ENCODE measurements at regions not wholly inside any gene's neighbourhood (a gene's known extent, or its start where the extent isn't known, plus 50 kb on each side); places are given as distances from the start of the nearest gene placed in this dataset.

GRCh38 chrX:96564595-96564994 is 120.0 kb upstream of the DIAPH2 start:
- no peak overlapping the region for H3K27ac ChIP-seq
- DNase-seq, result no peak
- H3K36me3 ChIP-seq (replicated peaks), result no peaks in the 10 kb centered on the region
- in situ Hi-C loops (cut with HindIII; ENCODE audit: low pct_ligation_motif_present, low sequenced_read_pairs), result no loop called here
- H3K27me3 ChIP-seq (replicated peaks), result no peaks in the 10 kb centered on the region
- no peak overlapping the region for H3K4me3 ChIP-seq (ENCODE audit: low read depth, low read length)
- TF ChIP-seq CTCF (IDR thresholded peaks at IDR 0.05; ENCODE audit: low read depth, low read length, missing control alignments), result no peak

DNA sequence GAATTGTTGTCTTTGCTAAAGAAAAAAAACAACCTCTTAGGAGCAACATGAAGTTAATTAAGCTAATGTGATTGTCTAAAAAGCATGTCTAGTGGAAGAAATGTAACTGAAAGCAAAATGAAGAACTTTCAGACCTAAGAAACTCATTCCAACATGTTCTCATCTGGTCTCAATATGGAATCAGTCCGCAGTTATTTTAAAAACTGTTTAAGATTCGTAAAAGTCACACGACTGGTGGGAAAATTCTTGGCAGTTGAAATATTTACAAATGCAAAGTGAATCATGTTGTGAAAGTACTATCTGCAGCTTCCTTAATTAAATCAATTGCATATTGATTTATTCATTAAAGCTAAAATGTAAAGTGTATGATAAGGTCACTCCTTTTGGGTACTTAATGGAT is 117.8 kb upstream of the DIAPH2 start:
- in situ Hi-C loops (cut with HindIII; ENCODE audit: low pct_ligation_motif_present, low sequenced_read_pairs), result no loop called here
- TF ChIP-seq CTCF (IDR thresholded peaks at IDR 0.05; ENCODE audit: low read depth, low read length, missing control alignments), result no peak
- Histone ChIP-seq H3K36me3 (replicated peaks) (no peaks in the 10 kb centered on the region), H3K27ac (no peak overlapping the region), H3K4me3 (ENCODE audit: low read depth, low read length) (no peak overlapping the region), H3K27me3 (replicated peaks) (no peaks in the 10 kb centered on the region)
- DNase-seq, result no peak

- in situ Hi-C loops (cut with HindIII; ENCODE audit: low pct_ligation_motif_present, low sequenced_read_pairs), result no loop called here
- TF ChIP-seq CTCF (IDR thresholded peaks at IDR 0.05; ENCODE audit: low read depth, low read length, missing control alignments), result no peak
- no peaks in the 10 kb centered on the region for H3K36me3 ChIP-seq (replicated peaks)
- no peak overlapping the region for H3K27ac ChIP-seq
- no peaks in the 10 kb centered on the region for H3K27me3 ChIP-seq (replicated peaks)
- no peak for DNase-seq
- H3K4me3 ChIP-seq (ENCODE audit: low read depth, low read length), result no peak overlapping the region
Measured at GRCh38 chrX:96568071-96568470, 116.6 kb upstream of the DIAPH2 start.

DNA sequence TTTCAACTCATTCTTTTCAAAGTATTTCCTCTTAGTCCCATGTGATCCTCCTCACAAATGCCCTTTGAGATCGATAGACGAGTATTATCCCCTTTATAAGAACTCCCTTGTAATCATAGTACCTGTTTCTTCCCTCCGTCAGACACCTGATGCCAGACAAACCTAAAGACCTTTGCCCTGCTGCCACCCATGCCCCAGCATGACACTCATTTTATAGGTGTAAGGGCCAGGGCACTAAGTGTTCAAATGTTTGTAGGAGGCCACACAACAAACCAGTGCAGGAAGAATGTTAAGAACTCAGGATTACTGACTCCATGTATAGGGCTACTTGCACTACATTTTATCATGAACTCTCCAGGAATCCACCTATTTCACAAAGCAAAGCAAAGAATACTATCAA is 115.6 kb upstream of the DIAPH2 start:
- H3K27ac ChIP-seq, result no peak overlapping the region
- TF ChIP-seq CTCF (IDR thresholded peaks at IDR 0.05; ENCODE audit: low read depth, low read length, missing control alignments), result no peak
- H3K36me3 ChIP-seq (replicated peaks), result no peaks in the 10 kb centered on the region
- in situ Hi-C loops (cut with HindIII; ENCODE audit: low pct_ligation_motif_present, low sequenced_read_pairs), result no loop called here
- no peak for DNase-seq
- H3K27me3 ChIP-seq (replicated peaks), result no peaks in the 10 kb centered on the region
- no peak overlapping the region for H3K4me3 ChIP-seq (ENCODE audit: low read depth, low read length)

DNA sequence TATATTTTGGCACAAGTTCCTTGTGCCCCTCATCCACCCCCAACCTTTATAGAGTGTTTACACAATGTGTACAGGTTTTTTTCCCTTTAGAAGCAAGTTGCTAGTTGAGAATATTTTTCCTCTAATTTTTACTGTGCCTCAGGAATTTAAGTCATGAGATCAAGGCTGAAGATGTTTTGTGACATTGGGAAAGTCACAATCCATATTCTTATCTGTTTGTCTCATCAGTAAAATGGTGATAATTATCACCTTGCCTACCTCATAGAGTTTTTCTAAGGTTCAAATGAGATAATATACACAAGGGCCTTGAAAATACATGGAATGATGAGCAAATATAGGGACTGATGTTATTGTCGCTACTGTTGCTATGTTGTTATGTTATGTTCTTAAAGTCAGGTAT is 109.6 kb upstream of the DIAPH2 start:
- Histone ChIP-seq H3K27ac (no peak overlapping the region), H3K27me3 (replicated peaks) (no peaks in the 10 kb centered on the region), H3K36me3 (replicated peaks) (no peaks in the 10 kb centered on the region), H3K4me3 (ENCODE audit: low read depth, low read length) (no peak overlapping the region)
- TF ChIP-seq CTCF (IDR thresholded peaks at IDR 0.05; ENCODE audit: low read depth, low read length, missing control alignments), result no peak
- DNase-seq, result no peak
- in situ Hi-C loops (cut with HindIII; ENCODE audit: low pct_ligation_motif_present, low sequenced_read_pairs), result no loop called here

GRCh38 chrX:96576368-96576767 is 108.3 kb upstream of the DIAPH2 start:
- Histone ChIP-seq H3K27me3 (replicated peaks) (no peaks in the 10 kb centered on the region), H3K36me3 (replicated peaks) (no peaks in the 10 kb centered on the region), H3K27ac (no peak overlapping the region), H3K4me3 (ENCODE audit: low read depth, low read length) (no peak overlapping the region)
- in situ Hi-C loops (cut with HindIII; ENCODE audit: low pct_ligation_motif_present, low sequenced_read_pairs), result no loop called here
- TF ChIP-seq CTCF (IDR thresholded peaks at IDR 0.05; ENCODE audit: low read depth, low read length, missing control alignments), result no peak
- DNase-seq, result peak; percentile 0
